Transverse colon (tissue), 4 donors: ENCODE measurements at regions not wholly inside any gene's neighbourhood (a gene's known extent, or its start where the extent isn't known, plus 50 kb on each side); places are given as distances from the start of the nearest gene placed in this dataset.

ENCODE experiments used
- CTCF ChIP-seq, 5 experiments: fragments of 200-600 bp in 3 of 5; fragments of 450-650 bp in 2 of 5; sonication (generic) in 3 of 5; IDR thresholded peaks; 1 replicate in 2 of 5; 2 replicates in 3 of 5; pipeline ENCODE4 v1.5.1; 2016 to 2017; ENCODE audit warnings: antibody characterized with exemption in 5 of 5, inconsistent platforms in 3 of 5, mild to moderate bottlenecking in 2 of 5, moderate library complexity in 1 of 5
- POLR2A ChIP-seq: fragments of 450-650 bp; IDR thresholded peaks from one replicate; pipeline ENCODE4 v1.6.1; 2016; ENCODE audit warnings: antibody characterized with exemption, mild to moderate bottlenecking, moderate library complexity
- POLR2AphosphoS5 ChIP-seq, 3 donors: sonication (generic); formaldehyde crosslinking; IDR thresholded peaks; one replicate each; pipeline ENCODE4 v1.6.1; 2016; ENCODE audit warnings: antibody characterized with exemption in 3 of 3

- no peak for TF ChIP-seq POLR2AphosphoS5 (IDR thresholded peaks at IDR 0.05)
- no peak for TF ChIP-seq CTCF (IDR thresholded peaks at IDR 0.05)
- TF ChIP-seq POLR2A: no peak
These were observed 528.2 kb upstream of the C9orf72 start for GRCh38 chr9:28101509-28101908.
